ENCODE measurements at regions not wholly inside any gene's neighbourhood (a gene's known extent, or its start where the extent isn't known, plus 50 kb on each side); places are given as distances from the start of the nearest gene placed in this dataset.

GRCh38 chr21:36532769-36533467 is 53.0 kb upstream of the CLDN14 start:
- DNase-seq (ENCODE audit: low read depth), result no peak

DNA sequence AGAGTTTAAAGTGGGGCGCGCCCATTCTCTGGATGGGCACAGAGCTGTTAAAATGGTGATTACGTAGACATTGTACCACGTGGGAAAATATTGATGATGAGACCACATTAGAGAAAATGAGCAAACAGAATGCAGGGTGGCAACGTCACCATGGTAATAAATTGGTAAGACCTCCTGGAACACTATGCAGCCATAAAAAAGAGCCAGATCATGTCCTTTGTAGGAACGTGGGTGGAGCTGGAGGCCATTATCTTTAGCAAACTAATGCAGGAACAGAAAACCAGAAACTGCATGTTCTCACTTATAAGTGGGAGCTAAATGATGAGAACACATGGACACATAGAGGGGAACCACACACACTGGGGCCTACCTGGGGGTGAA is 53.5 kb upstream of the CLDN14 start:
- no peak for DNase-seq (ENCODE audit: low read depth)

DNA sequence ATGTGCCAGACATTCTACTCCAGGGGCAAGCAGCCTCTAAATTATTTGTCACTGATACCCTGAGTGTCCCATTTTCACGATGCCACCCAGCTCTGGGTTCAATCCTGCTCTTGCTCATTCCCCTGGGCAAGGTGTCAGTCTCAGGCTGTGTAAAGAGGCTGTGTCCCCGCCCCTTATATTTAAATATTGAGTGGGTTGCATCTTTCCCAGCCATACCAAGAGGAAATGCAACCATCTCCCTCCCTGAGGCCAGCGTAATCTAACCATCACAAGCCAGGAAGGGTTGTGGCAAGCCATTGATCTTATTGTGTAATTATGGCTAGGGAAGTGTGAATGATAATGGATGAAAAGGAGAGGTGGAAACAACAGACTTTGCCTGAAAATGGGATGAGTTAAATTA is 54.7 kb upstream of the CLDN14 start:
- no peak for DNase-seq (ENCODE audit: low read depth)

GRCh38 chr21:36535618-36536241 is 55.8 kb upstream of the CLDN14 start:
- no peak for DNase-seq (ENCODE audit: low read depth)

DNA sequence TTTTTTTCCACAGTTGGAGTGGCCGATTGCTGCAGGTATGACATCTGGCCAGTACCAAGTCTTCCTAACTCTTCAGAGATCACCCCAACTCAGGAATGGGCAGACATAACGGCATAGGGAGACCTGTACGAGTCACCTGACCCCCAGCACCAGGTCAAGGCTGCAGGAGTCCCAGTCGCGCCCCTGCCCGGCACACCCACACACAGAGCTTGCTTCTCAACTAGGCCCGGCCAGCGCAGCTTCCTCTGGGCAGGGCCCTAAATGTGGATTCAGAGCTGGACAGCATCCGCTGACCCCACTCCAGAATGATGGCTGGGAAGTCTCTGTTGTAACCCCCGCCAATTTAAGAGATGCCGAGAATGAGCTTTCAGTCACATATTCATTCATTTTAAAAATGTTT is 58.8 kb upstream of the CLDN14 start:
- no peak for DNase-seq (ENCODE audit: low read depth)

GRCh38 chr21:36539434-36540150 is 59.7 kb upstream of the CLDN14 start:
- no peak for DNase-seq (ENCODE audit: low read depth)

GRCh38 chr21:36540700-36541099 is 60.8 kb upstream of the CLDN14 start:
- DNase-seq (ENCODE audit: low read depth), result no peak

GRCh38 chr21:36541721-36542139 is 61.8 kb upstream of the CLDN14 start:
- no peak for DNase-seq (ENCODE audit: low read depth)

- DNase-seq (ENCODE audit: low read depth), result peak; percentile 41
These were observed 62.6 kb upstream of the CLDN14 start for GRCh38 chr21:36542312-36543101.

DNA sequence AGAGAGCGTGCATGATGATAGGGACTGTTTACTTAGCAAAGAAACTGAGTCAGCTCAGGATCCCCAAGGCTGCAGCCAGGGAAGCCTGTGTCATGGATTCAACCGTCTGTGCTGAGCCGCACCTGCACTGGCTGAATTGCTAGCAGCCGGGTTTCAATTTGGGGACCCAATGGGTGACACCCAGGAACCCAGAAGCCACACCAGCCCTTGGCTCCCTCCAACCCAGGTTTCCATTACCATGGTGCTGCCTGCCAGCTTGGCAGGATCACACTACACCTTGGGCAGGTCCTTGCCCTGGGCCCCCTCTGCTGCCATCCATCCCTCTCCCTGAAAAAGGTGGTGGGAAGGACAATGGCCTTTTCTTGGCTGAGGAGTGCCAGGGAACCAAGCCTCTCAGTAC is 64.0 kb upstream of the CLDN14 start:
- DNase-seq (ENCODE audit: low read depth), result no peak

- DNase-seq (ENCODE audit: low read depth), result no peak
These were observed 64.6 kb upstream of the CLDN14 start for GRCh38 chr21:36544545-36544944.

- DNase-seq (ENCODE audit: low read depth), result no peak
These were observed 66.0 kb upstream of the CLDN14 start for GRCh38 chr21:36545776-36546511.

DNA sequence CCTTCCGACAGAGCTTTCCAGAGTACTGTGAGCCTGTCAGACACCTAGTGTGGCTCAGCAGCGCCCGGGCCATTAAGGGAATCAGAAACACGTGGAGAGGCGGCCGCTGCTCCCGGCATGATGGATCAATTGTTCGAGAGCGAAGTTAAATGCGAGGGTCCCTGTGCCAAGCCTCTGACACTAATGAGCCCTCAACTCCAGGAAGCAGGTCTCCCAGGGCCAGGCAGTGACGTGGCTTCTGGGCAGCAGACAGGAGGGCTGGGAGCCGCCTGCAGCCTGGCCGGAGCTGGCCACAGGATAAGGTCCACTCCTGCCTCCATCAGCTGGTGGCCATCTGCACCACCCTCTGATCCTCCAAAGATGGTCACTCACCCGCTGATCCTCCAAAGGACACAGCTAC is 67.5 kb upstream of the CLDN14 start:
- no peak for DNase-seq (ENCODE audit: low read depth)

GRCh38 chr21:36548866-36549265 is 68.9 kb upstream of the CLDN14 start:
- no peak for DNase-seq (ENCODE audit: low read depth)

DNA sequence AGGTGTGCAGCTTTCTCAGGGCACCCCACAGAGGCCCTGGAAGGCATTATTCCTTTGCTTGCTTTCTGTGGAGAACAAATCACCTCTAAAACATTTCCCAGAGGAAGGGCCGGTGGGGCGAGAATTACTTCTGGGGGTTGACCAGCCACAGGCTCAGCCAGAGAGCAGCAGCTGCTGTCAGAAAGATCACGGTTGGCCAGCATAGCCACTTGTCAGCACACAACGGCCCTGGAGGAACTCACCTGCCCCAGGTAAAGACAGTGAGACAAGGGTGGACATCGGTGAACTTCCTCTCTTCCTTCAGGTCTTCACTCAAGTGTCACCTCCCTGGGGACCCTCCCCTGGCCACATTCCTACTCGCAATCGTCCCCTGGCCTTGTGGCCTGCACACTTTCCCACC is 69.5 kb upstream of the CLDN14 start:
- DNase-seq (ENCODE audit: low read depth), result no peak

- no peak for DNase-seq (ENCODE audit: low read depth)
These were observed 70.8 kb upstream of the CLDN14 start for GRCh38 chr21:36550761-36551160.

- no peak for DNase-seq (ENCODE audit: low read depth)
These were observed 71.4 kb upstream of the CLDN14 start for GRCh38 chr21:36551321-36551720.

DNA sequence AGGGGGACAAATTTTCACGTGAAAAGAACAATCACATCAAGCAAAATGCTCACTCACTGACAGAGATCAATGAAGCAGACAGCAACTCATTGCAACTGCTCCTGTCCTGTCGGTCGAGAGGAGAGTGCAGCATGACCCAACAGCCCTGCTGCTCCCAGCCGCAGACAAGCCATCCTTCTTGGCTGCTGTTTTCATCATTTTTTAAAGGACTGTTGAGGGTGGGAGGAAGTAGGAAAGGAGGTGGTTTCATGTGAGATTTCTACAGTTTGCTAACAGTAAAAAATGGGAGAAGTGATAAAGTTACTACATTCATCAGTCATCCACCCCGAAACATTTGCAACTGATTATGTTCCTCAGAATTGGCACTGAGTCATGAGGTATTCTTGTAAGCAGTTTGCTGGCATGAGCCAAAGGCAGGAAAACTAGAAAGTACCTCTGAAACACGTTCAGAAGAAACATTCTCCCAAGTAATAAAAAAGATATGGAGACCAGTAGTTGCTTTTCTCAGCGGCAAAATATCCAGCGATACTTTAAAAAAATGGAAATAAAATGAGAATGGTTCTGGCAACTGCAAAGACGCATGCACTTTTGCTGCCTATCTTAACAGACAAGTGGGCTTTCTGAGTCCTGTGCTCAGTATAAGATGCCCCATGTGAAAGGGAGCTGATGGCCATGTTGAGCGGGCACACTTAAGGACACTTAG is 72.0 kb upstream of the CLDN14 start:
- peak; percentile 53 for DNase-seq (ENCODE audit: low read depth)

GRCh38 chr21:36552434-36552785 is 72.5 kb upstream of the CLDN14 start:
- no peak for DNase-seq (ENCODE audit: low read depth)

DNA sequence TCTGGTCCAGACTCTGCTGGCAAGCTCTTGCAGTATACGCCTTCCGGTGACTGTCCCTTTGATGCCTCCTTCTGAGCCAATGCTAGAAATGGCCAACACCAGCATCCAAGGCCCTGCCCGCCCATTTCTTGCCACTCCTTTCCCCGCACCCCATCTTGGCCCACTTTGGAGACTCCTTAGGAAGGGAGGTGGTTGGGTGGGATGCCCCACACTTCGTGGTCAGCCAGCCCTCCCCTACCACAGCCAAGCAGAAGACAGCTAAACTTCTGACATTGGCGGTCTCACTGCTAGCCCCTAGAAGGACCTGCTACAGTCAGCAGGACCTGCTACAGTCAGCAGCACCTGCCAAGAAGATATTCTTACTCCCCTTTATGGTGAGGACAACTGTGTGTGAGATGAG is 73.5 kb upstream of the CLDN14 start:
- DNase-seq (ENCODE audit: low read depth), result no peak

All from renal cortical epithelial cell (primary cell).